H1 (cell line): ENCODE measurements at regions not wholly inside any gene's neighbourhood (a gene's known extent, or its start where the extent isn't known, plus 50 kb on each side); places are given as distances from the start of the nearest gene placed in this dataset.

Source experiments
- BCL11A ChIP-seq, 2 experiments: IDR thresholded peaks; one replicate each; pipeline ENCODE4 v1.6.1; 2011; ENCODE audit warnings: low read depth in 2 of 2, low read length in 2 of 2, mild to moderate bottlenecking in 2 of 2
- E2F6 ChIP-seq: IDR thresholded peaks from 2 replicates; pipeline ENCODE4 v1.6.1; 2012; ENCODE audit warnings: inconsistent platforms
- KDM1A ChIP-seq: fragments of 200-600, 300-600 bp; sonication (generic); IDR thresholded peaks from 2 replicates; pipeline ENCODE4 v1.7.1; 2016; ENCODE audit warnings: mild to moderate bottlenecking, low read length, borderline replicate concordance
- PHF8 ChIP-seq: fragments of 200-600 bp; sonication (generic); conservative IDR thresholded peaks from 2 replicates; pipeline ENCODE4 v1.7.1; 2012; ENCODE audit warnings: low read depth, mild to moderate bottlenecking, inconsistent platforms, low read length, moderate library complexity
- POLR2A ChIP-seq, 2 experiments: IDR thresholded peaks; 1 replicate in 1 of 2; 2 replicates in 1 of 2; pipeline ENCODE4 v1.6.1; 2011; ENCODE audit warnings: low read depth in 2 of 2, low read length in 2 of 2, mild to moderate bottlenecking in 2 of 2; ENCODE audit errors: control extremely low read depth in 1 of 2
- SP4 ChIP-seq: IDR thresholded peaks from 2 replicates; pipeline ENCODE4 v1.6.1; 2012; ENCODE audit warnings: low read length, inconsistent platforms
- TCF12 ChIP-seq: IDR thresholded peaks from 2 replicates; pipeline ENCODE4 v1.6.1; 2011; ENCODE audit warnings: low read depth, mild to moderate bottlenecking, low read length

GRCh38 chr1:93750955-93751354, 69.3 kb upstream of the BCAR3 start (continued):
- no peak for TF ChIP-seq KDM1A
- TF ChIP-seq TCF12, result no peak
- TF ChIP-seq SP4, result no peak
- no peak for TF ChIP-seq E2F6
- TF ChIP-seq POLR2A (IDR thresholded peaks at IDR 0.05; ENCODE audit: control extremely low read depth in 1 of 2, low read depth in 2 of 2, low read length in 2 of 2), result no peak
- TF ChIP-seq BCL11A (IDR thresholded peaks at IDR 0.05; ENCODE audit: low read depth in 2 of 2, low read length in 2 of 2), result no peak
- no peak for TF ChIP-seq PHF8
